Cardiac muscle cell (in vitro differentiated cells and primary cell): ENCODE measurements at regions not wholly inside any gene's neighbourhood (a gene's known extent, or its start where the extent isn't known, plus 50 kb on each side); places are given as distances from the start of the nearest gene placed in this dataset.
A peak's percentile ranks its signal among the peaks of the same experiment; 100 is the strongest.

ENCODE experiments used
- DNase-seq, 2 donors: peaks; one replicate each; pipeline versions ENCODE4 v3.0.0 to v3.0.0-alpha.2; 2010 to 2017; ENCODE audit warnings: low read depth in 1 of 2, low spot score in 1 of 2
- H3K27ac ChIP-seq: fragments of 200-600 bp; sonication (generic); 2 replicates; pipeline ENCODE4 v1.5.1; 2016
- H3K27me3 ChIP-seq: fragments of 200-600 bp; sonication (generic); 2 replicates; pipeline ENCODE4 v1.6.0; 2016; ENCODE audit warnings: control low read depth
- H3K36me3 ChIP-seq: fragments of 200-600 bp; sonication (generic); 2 replicates; pipeline ENCODE4 v1.5.1; 2016; ENCODE audit warnings: control low read depth
- H3K4me1 ChIP-seq: fragments of 200-600 bp; sonication (generic); 2 replicates; pipeline ENCODE4 v1.8.1; 2017; ENCODE audit warnings: low read depth, mild to moderate bottlenecking, mixed run types
- H3K4me3 ChIP-seq: fragments of 200-600 bp; sonication (generic); 2 replicates; pipeline ENCODE4 v1.5.1; 2016; ENCODE audit warnings: mild to moderate bottlenecking
- H3K9me3 ChIP-seq: fragments of 200-600 bp; sonication (generic); 2 replicates; pipeline ENCODE4 v1.5.1; 2017; ENCODE audit warnings: low read depth, mild to moderate bottlenecking, control low read depth
- CTCF ChIP-seq: IDR thresholded peaks from 2 replicates; pipeline ENCODE4 v1.5.1; 2012; ENCODE audit warnings: low read depth, mild to moderate bottlenecking, low read length

GRCh38 chr3:128515-129172 is 67.9 kb upstream of the CHL1 start:
- H3K27ac ChIP-seq = no peak overlapping the region
- H3K9me3 ChIP-seq = no peaks in the 10 kb centered on the region
- no peak for DNase-seq
- TF ChIP-seq CTCF = no peak
- no peaks in the 10 kb centered on the region for H3K4me1 ChIP-seq
- H3K27me3 ChIP-seq = no peaks in the 10 kb centered on the region
- H3K36me3 ChIP-seq = no peaks in the 10 kb centered on the region
- no peak overlapping the region for H3K4me3 ChIP-seq

GRCh38 chr3:131151-131888 is 65.2 kb upstream of the CHL1 start:
- Histone ChIP-seq H3K4me1 (no peaks in the 10 kb centered on the region), H3K9me3 (no peaks in the 10 kb centered on the region), H3K27me3 (no peaks in the 10 kb centered on the region), H3K27ac (no peak overlapping the region), H3K4me3 (no peak overlapping the region), H3K36me3 (no peaks in the 10 kb centered on the region)
- DNase-seq = peak in 1 of 2 donors; percentile 3
- TF ChIP-seq CTCF = no peak

DNA sequence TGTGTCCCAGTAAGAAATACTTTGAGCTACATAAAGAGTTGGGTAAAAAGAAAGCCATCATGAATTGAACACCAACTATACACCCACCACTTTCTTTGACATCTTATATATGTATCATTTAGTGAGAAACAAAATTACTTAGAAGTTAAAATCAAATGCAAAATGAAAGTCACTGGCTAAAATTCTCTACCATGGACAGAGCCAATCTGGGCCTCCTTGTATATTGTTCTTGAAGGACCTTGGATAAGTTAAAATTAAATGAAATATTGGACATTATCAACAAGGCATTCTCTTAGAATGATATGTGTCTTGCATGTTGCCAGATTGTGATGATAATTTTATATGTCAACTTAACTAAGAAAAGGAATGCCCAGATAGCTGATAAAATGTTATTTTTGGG is 64.2 kb upstream of the CHL1 start:
- TF ChIP-seq CTCF = no peak
- Histone ChIP-seq H3K4me1 (no peaks in the 10 kb centered on the region), H3K9me3 (no peaks in the 10 kb centered on the region), H3K36me3 (no peaks in the 10 kb centered on the region), H3K27me3 (no peaks in the 10 kb centered on the region), H3K27ac (no peak overlapping the region), H3K4me3 (no peak overlapping the region)
- DNase-seq = peak in 1 of 2 donors; percentile 18

- Histone ChIP-seq H3K9me3 (no peaks in the 10 kb centered on the region), H3K4me1 (no peaks in the 10 kb centered on the region), H3K4me3 (no peak overlapping the region), H3K36me3 (no peaks in the 10 kb centered on the region), H3K27ac (no peak overlapping the region), H3K27me3 (no peaks in the 10 kb centered on the region)
- DNase-seq = no peak
- TF ChIP-seq CTCF = no peak
Observed at GRCh38 chr3:132904-133303, 63.7 kb upstream of the CHL1 start.

GRCh38 chr3:140748-141330 is 55.7 kb upstream of the CHL1 start:
- no peaks in the 10 kb centered on the region for H3K4me1 ChIP-seq
- no peaks in the 10 kb centered on the region for H3K36me3 ChIP-seq
- no peaks in the 10 kb centered on the region for H3K27me3 ChIP-seq
- TF ChIP-seq CTCF = no peak
- H3K9me3 ChIP-seq = no peaks in the 10 kb centered on the region
- DNase-seq = no peak
- H3K27ac ChIP-seq = no peak overlapping the region
- H3K4me3 ChIP-seq = no peak overlapping the region
